ENCODE measurements at regions not wholly inside any gene's neighbourhood (a gene's known extent, or its start where the extent isn't known, plus 50 kb on each side); places are given as distances from the start of the nearest gene placed in this dataset.

DNA sequence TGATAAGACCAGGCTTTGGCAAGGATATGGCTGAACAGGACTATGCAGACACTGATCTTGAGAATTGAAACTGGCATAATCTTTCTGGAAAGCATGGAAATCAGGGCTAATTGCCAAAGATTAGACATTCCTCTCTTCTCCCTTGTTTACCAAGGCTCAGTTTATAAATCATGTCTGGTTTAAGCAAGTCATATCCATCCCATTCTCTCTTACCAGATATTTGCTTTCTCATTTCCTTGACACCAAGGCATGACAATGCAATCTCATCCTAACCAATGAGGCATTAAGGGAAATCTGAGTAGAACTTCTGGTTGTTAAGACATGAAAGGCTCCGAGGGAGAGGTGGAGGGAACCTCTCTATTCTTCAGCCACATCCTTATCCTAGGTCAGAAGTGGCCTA lies 110.3 kb upstream of the CEP85L start:
- DNase-seq (ENCODE audit: low read depth, low spot score), result no peak

DNA sequence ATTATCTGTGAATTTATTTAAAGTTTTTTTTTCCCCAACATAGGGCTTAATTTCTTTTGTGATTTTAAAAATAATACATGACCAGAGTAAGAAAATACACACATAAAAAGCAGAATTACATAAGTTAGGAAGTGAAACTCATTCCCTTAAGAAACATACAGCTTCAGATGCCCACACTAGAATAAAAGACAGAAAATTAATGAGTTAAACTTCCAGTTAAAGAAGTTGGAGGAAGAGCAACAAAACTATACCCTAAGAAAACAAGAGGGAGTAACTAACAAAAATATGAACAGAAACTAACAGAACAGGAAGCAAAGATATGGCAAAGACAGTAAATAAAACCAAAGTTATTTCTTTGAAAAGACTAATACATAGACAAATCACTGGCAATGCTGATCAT lies 107.6 kb upstream of the CEP85L start:
- DNase-seq (ENCODE audit: low read depth, low spot score), result no peak

DNA sequence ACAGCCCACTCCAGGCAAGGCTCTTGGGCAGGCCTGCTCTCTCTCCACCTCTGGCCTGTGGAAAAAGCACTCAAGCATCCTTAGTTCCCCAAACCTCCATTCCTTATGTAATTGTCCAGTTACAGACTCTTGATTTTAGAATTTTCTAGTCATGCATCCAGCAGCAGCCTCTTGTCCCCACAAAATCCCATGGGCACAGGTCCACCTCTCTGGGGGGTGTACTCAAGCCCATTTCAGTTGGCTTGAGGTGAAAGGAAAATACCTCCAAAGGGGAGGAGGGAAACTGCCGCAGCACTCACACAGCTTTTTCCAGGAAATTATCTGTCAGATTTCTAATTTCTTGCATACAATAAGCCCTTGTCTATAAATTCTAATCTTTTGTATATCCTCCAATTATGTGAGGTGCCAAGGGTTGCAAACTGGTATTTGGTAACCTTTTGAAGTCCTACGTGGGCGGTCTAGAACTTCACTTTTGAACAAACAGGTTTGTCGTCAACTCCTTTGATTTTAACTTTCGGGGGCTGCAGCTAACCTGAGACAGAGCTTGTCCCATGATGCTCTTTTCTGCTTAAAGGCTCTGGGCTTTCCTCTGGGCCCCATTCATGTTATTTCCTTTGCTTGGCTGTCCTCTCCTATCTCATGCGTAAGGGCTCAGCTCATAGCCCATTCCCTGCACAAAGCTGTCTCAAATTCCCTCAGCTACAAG lies 104.7 kb upstream of the CEP85L start:
- DNase-seq (ENCODE audit: low read depth, low spot score), result peak; percentile 27

DNA sequence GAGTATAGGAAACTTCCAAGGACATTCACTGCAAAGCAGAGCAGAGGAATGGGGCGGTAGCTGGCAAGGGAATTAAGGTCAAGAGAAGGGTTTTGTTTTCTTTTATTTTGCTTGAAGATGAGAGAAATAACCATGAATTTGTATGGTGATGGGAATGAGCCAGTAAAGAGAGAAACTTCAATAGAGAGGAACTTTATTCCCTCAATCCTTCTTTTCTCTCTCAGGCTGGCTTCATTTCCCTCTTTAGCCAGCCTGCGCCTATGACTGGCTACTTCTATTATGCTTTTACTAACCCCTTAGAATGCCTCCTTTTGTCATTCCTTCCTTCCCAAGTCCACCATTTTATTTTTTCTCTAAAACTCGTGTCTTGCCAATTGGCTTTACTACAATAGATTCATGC lies 101.4 kb upstream of the CEP85L start:
- DNase-seq (ENCODE audit: low read depth, low spot score), result no peak

DNA sequence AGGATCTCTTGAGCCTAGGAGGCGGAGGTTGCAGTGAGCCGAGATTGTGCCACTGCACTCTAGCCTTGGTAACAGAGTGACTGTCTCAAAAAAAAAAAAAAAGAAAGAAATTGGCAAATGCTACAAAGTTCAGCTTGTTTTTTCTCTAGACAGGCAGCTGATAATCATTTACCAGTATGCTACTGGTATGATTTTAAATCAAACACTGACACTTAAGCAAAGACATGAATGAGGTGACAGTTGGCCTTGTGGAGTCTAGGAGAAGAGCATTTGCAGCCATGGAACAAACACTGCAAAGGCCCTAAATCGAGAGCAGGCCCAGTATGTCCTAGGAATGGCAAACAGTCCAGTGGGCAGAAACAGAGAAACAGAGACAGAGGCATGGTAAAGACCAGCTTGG lies 99.7 kb upstream of the CEP85L start:
- DNase-seq (ENCODE audit: low read depth, low spot score), result no peak

DNA sequence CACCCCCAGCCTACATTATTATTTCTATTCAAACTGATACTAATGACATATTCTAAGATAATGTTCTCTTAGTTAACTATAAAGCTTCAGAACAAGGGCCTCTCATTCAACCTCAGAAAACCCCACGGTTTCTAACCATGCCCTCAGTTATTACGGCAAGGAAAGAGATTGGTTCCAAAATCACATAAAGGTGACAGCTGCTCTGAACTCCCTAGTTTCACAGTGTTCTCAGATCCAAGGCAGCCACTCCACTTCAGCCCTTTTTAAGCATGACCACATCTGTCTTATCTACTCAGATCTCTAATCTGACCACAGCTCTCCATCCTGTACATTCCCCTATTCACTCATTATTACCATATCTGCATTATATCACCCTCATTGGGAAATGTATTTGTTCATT lies 98.8 kb upstream of the CEP85L start:
- no peak for DNase-seq (ENCODE audit: low read depth, low spot score)

DNA sequence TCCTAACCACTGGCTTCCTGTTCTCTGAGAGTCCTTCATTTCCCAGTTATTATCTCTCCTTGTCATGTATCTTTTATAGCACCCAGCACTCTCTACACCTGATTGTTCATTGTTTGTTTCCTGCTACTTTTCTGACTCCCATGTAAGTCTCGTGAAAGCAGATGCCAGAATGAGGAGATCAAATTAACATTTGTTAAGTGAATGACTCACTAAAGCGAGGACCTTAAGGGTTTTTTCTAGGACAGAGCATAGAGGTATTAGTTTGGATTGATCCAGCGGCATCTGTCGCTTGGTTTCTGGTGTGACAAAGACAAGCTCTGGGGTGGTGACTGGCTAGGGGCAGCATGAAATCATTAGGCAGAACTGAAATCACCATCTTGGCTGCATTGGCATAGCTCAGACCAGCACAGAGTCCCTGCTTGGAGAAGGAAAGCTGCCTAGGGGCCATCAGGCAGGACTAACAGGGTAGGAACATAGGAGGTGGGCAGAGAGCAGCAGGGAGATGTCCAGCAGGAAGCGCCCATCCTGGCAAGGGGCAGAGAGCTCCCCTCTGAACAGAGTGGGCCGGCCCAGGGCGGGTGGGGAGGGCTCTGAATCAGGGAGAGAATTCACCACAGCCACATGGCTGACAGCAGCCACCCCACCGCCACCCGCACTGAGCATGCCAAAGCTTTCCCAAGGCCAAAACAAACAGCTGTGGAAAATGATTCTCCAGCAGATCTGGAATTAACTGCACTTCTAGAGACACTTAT lies 97.1 kb upstream of the CEP85L start:
- DNase-seq (ENCODE audit: low read depth, low spot score), result no peak

DNA sequence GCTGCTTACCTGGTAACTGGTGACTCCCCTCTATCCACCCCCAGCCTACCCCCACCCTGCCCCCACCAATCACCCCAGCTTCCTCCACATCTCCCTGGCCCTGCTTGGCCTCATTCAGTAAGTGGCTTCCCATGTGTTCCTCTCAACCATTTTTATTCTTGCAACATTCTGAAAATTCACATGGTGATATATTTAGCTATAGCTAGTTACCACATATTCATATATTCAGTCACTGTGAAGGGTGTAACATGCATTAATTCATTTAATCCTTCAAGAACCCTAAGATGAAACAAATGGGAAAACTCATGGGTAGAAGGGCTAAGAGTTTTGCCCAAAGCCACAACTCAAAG lies 95.4 kb upstream of the CEP85L start:
- DNase-seq (ENCODE audit: low read depth, low spot score), result no peak

DNA sequence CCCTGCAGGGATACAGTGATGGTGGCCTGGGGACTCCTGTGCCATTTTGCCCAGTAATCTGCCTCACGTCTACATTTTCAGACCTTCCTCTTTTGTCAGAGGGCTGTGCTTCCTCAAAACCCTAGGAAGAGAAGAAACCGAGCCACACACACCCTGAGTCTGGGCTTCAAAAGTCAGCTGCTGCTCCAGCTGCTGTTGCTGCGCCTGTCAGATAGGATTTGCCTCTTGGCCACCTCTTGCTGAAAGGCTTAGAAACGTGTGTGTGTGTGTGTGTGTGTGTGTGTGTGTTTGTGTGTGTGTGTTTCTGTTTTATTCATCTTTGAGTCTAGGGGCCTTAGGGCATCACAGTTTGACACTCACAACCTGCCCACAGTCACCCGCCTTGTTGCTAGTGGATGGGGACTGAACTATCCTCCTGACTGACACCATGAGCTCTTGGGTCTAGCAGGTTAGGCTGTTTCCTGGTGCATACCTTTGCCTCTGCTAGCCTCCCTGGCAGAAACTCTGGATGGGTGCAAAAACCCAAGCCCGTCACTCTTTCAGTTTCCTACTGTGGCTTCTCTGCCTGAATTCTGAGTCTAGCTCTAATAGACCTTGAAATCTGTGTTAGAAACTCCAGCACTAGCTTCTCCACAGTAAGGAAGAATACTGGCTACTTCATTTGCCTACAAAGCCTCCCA lies 94.9 kb upstream of the CEP85L start:
- DNase-seq (ENCODE audit: low read depth, low spot score), result no peak

DNA sequence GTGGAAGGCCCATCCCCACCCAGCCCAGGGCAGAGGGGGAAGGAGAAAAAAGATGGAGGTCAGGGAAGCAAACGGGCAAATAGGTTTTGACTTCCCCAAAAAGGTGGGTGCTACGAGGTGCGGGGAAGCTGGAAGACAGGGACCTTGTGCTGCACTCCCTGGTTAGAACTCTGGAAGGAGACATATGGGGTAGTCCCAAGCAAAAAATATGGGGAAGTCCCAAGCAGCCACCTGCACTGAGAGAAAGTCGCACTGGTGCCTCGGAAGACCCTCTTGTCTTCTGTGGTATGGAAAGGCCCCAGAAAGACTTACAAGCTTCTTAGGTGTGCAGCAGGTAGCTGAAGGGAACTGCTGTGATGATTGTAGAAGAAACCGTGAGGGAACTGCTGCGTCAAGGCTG lies 93.8 kb upstream of the CEP85L start:
- no peak for DNase-seq (ENCODE audit: low read depth, low spot score)

DNA sequence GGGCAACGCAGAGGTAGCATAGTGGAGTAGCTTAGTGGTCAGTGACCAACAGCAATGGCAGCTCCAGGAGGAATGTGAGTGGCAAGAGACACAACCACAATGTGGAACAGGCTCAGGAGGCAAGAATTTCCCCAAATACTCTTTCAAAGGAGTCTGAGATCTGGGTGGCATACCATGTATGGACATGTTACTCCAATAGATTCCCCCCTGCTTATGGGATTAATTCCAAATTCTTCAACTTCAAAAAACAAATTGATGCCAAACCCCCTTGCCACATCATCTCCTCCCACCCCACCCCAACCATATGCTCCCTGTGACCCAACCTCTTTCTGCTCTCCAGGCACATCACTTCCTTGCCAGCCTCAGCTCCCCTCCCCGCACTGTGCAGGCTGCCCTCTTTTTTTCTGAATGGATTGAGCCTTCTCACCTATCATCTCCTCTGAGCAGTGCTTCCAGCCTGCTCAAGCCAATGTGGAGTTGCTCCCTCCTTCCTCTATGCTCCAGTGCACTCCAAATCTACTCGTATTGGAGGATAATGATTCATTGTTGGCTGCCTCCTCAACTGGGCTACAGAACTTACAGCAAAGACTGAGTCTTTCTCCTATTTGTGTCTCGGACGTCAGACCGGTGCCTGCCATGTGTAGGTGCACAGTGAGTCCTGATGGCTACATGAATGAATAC lies 93.0 kb upstream of the CEP85L start:
- DNase-seq (ENCODE audit: low read depth, low spot score), result no peak

DNA sequence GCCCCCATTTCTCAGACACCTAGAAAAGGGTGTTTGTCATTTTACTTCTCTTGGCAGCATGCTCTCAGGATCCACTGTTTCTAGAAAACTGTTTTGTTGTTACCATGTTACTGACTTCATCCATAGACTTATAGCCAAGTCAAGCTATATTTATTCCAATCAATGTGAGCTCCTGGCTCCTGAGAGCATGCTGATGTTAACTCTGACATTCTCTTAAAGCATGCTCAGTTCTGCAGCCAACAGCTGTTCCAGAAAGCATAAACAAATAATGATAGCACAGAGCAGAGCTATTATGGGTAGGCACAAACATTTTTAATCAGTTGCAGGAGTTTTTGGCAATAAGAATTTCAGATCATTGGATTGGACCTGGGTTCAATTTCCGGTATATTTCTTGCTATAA lies 92.4 kb upstream of the CEP85L start:
- DNase-seq (ENCODE audit: low read depth, low spot score), result no peak

DNA sequence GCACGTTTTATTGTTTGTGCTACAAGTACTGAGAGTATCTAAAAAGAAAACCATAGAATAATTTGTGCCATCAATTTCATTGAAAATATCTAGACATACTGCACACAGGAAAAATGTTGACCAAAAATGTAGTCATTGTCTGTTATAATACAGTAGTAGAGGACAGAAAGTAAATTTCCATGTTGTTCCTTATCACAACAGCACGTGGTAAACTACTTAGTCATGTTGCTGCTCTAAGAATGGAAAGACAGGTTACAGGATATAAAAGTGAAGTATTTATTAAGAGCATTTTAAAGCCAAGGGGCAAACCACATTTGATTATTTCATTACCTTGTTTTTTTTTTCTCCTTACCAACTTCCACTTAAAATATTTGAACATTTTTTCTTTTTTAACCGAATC lies 89.0 kb upstream of the CEP85L start:
- no peak for DNase-seq (ENCODE audit: low read depth, low spot score)

DNA sequence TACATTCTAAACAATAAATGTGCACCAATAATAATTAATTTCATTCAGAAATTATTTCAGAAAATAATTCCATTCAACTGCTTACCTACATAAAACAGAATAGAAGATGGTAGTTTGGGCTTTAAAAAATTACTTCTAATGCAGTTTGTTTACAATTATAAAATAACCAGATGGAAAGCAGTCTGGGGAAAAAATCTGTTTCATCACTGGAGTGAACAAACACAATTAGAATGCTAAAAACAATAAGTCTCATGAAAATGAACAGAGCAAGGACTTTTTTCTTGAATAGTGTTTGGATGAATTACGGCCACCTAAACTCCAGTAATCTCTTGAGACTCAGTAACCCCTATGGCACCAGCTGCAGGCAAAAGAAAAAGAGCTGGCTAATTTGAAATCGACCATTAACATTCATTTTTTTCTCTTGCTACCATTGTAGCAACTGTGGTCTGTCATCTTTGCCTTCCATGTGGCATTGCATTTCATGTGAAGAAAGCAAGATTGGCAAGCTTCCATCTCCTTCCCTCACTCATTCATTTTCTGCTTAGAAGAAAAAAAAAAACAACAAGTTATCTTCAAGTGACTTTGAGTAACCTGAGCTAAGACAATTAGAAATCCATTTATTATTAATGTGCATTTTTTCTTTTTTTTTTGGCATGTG lies 88.4 kb upstream of the CEP85L start:
- no peak for DNase-seq (ENCODE audit: low read depth, low spot score)

DNA sequence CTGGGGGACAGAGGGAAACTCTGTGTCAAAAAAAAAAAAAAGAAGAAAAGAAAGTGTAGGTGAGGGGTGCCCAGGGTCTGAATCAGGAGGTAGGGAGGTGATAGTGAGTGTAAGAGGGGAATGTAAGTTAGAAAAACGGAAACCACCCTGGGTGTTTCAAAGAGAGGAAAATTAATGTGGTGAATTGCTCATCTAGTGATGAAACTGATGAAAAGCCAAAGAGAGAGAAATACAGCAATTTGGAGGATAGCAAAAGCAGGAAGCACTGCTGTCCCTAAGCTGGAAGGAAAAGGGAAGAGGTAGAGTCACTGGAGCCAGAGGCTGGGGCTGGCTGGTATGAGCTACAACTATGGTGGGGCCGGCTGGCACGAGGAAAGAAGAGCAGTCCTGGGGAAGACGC lies 85.0 kb upstream of the CEP85L start:
- DNase-seq (ENCODE audit: low read depth, low spot score), result no peak

DNA sequence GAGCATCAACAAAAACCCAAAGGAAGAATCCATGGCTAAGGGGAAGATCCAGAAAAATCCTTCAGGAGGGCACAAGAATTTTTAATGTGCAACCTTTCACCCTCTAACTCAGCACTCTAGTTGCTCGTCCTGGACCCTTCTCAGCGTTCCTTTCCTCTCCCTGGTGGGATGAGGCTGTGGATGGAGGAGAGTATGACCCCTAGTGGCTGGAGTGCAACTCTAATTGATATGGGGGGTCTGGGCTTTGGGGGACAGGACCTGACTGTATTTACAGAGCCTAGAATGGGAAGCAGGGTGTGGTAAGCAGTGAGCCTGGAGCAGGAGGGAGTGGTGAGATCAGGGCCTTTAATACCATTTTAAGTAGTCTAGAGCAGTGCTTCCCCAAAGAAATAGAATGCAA lies 83.9 kb upstream of the CEP85L start:
- no peak for DNase-seq (ENCODE audit: low read depth, low spot score)

DNA sequence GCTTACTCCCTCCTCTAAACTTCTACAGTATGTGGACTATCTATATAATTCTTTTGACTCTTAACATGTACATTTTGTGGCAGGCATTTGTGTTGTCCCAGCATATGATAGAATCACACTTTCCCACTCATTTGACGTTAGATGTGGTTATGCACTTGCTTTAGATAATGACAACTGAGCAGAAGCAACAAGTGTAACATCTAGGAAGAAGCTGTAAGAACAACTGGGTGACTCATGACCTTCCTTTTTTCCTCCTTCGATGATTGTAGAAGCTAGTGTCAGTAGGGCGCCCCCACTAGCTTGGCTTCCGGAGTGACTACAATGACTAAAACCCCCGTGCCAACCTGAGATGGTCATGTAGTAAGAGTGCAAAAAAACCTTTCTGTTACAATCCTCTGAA lies 74.6 kb upstream of the CEP85L start:
- DNase-seq (ENCODE audit: low read depth, low spot score), result peak; percentile 47

DNA sequence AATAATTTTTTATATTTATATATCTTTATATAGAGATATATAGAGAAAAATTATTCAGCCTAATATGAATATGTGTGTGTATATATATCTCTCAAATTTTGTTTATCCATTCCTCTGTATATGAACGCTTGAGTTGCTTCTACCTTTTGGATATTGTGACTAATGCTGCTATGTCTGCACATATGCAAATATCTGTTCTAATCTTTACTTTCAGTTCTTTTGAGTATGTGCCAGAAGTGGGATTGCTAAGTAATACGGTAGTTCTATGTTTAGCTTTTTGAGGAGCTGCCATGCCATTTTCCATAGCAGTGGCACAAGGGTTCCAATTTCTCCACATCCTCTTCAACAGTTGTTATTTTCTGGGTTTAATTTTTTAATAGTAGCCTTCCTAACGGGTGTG lies 72.8 kb upstream of the CEP85L start:
- no peak for DNase-seq (ENCODE audit: low read depth, low spot score)

DNA sequence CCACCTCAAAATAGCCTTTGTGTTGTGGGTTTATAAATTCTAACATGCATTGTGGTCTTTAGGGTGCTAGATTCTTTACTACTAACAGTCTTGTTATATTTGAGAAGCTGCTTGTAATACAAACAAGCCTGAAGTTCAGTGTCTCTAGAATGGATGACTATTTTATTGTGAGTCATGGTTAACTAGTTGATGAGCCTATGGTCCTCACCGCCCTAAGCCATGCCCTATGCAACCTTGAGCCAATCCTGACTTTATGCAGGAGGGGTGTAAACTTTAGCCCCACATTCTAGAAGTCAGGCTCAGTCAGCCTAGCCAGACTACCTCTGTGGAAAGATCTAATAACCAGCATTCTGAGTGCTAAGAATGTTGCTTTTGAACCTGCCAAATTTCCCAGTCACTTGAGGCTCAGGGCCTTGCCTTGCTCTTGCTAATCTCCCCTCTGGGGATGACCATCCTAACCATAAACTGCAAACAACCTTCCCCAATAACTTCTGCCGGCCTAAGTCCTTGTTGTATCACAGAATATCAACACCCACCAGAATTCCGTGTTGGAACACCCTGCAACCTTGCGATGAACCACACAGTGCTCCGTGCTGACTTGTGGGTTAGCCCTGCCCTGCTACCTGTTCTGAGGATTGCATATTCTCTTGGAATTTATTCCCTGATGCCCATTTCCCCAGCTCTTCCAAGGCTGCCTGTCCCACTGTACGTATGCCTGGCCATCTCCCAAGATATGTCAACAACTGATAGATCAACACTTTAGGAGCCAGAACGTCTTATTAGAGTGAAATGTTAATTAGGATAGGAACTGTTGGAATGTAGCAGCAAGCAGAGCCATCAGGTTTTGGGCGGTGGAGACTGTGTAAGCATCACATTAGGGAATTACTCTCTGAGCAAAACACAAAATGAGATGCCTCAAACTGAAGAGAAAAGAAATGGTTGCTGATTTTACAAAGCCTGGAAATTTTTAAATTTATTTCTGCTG lies 71.7 kb upstream of the CEP85L start:
- DNase-seq (ENCODE audit: low read depth, low spot score), result no peak

DNA sequence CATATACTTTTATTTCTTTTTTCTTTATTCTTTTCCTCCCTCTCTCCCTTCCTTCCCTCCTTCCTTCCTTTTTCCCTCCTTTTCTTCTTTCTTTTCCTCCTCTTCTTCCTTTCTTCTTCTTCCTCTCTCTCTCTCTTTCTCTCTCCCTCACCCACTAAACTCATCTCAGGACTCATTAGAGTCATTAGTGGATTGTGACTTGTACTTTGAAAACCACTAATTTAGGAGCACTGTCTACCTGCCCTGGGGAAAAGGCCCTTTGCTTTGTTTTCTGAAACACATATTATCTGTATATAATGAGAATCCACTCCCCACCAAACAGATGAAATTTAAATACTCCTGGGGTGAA lies 68.7 kb upstream of the CEP85L start:
- no peak for DNase-seq (ENCODE audit: low read depth, low spot score)
